Muscle of leg (tissue), 3 donors: ENCODE measurements at regions not wholly inside any gene's neighbourhood (a gene's known extent, or its start where the extent isn't known, plus 50 kb on each side); places are given as distances from the start of the nearest gene placed in this dataset.

Experiments used
- DNase-seq: peaks from one replicate; pipeline ENCODE4 v3.0.0; 2013
- H3K27ac ChIP-seq: one replicate; pipeline ENCODE4 v1.5.1; 2013; ENCODE audit warnings: mild to moderate bottlenecking, low read length, control low read depth
- H3K27me3 ChIP-seq: one replicate; pipeline ENCODE4 v1.6.1; 2013; ENCODE audit warnings: low read length; ENCODE audit not compliant: control insufficient read depth, insufficient read depth
- H3K36me3 ChIP-seq: one replicate; pipeline ENCODE4 v1.6.1; 2013; ENCODE audit warnings: low read length; ENCODE audit not compliant: control insufficient read depth, insufficient read depth
- H3K4me1 ChIP-seq: one replicate; pipeline ENCODE4 v1.6.1; 2013; ENCODE audit warnings: low read length; ENCODE audit not compliant: control insufficient read depth, insufficient read depth
- H3K4me3 ChIP-seq: one replicate; pipeline ENCODE4 v1.5.1; 2013; ENCODE audit warnings: low read length, control low read depth
- H3K9me3 ChIP-seq: replicated peaks from 2 replicates; pipeline ENCODE4 v1.6.1; 2013; ENCODE audit warnings: low read depth, low read length; ENCODE audit not compliant: control insufficient read depth
- WGBS: methylation state at CpG from one replicate; pipeline ENCODE4 v1.1.5; 2013; ENCODE audit warnings: missing lambda C conversion rate; ENCODE audit not compliant: insufficient coverage; 5-methylcytosine and 5-hydroxymethylcytosine counted together

DNA sequence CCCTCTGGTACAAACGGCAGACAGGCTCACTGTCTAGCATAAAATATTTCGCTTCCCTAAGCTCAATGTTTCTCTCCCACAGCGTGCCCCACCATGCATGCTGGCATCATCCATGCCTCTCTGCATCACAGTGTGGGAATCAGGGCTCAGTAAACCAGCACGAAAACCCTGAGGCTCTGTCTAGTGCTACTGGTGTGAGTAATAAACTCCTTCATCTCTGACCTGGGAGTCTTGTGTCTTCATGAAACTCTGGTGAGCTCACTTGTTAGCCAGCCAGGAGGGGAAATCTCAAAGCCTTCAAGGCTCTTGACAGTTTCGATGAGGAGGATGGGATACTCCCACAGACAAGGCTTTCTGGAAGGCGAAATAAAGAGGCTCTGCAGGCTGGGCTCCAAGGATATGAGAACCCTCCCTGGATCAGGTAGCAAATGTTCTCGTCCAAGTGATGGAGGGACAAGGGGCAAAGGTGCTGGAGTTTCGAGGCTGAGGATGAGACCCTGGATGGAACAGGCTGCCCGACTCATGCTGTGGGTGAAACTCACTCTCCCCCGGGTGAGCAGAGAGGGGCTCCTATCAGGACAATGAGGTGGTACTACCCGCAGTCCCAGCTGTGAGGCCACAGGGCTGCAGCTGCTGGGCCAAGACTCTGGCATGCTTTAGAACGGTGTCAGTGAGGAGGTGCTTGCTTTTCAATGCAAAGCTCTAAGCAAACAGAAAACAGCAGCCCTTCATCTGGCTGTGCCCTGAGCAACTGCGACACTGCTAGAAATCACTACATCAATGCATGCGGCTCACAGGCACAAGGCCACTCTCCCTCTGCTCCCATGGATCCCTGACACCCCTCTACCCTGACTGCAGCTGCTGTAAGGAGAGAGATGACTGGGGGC is 69.3 kb downstream of the SHANK2 start:
- Histone ChIP-seq H3K27ac (no peak overlapping the region), H3K9me3 (no peaks in the 10 kb centered on the region), H3K36me3 (no peaks in the 10 kb centered on the region), H3K4me1 (no peaks in the 10 kb centered on the region), H3K4me3 (no peak overlapping the region), H3K27me3 (peaks cover 9% of the 10 kb centered on the region)
- DNase-seq, result no peak
- 77% methylated on average over 9 of the region's 14 CpGs for WGBS

DNA sequence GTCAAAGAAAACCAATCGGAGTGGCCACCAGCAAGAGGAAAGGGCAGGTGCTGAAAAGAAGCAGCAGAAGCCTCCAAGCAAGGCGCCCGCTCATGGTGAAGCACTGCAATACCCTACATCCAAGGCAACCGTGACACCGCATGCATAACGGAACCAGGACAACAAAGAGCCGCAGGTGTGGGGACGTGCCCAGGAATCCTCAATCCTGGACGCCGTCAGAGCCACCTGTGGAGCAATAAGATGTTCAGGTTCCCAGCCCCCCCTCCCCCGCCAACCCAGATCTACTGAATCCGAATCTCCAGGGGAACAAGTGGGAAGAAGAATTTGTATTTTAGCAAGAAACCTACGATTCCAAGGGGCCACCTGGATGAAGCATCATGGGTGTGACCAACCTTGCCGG is 70.8 kb downstream of the SHANK2 start:
- H3K27ac ChIP-seq, result no peak overlapping the region
- H3K4me3 ChIP-seq, result no peak overlapping the region
- H3K9me3 ChIP-seq, result peaks cover 3% of the 10 kb centered on the region
- peaks cover 7% of the 10 kb centered on the region for H3K27me3 ChIP-seq
- H3K4me1 ChIP-seq, result no peaks in the 10 kb centered on the region
- 86% methylated on average over 8 of the region's 14 CpGs for WGBS
- DNase-seq, result no peak
- no peaks in the 10 kb centered on the region for H3K36me3 ChIP-seq

DNA sequence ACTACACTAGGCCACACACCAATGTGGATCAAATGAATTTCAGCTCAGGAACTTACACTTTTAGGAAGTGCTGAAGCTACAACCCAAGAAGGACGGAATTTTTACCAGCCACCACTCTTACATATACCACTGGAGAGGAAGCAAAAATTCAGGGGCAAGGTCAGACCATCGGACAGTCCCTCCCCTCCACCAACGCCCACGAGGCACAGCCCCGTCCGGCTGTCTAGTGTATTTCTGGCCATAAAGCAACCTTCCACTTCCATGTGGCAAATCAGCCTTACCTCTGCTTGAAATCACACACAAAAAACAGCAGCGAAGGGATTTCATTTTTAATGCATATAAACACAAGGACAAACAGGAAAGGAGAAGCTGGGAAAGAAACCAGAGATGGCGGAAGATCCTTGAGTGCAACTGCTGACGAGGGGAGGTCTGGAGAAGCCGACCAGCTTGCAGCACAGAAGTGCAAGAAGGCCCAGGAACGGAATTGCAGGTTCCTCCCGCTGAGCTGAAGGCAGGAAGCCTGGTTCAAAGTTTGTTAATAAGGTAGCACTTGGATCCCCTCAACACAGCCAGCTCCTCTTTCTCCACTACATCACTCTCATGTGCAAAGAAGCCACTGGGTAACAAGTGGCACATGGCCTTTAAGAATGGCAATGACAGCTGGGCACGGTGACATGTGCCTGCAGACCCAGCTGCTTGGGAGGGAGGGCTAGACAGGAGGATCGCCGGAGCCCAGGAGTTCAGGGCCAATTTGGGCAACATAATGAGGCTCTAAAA is 71.5 kb downstream of the SHANK2 start:
- Histone ChIP-seq H3K27me3 (peaks cover 4% of the 10 kb centered on the region), H3K4me3 (no peak overlapping the region), H3K9me3 (peaks cover 3% of the 10 kb centered on the region), H3K36me3 (no peaks in the 10 kb centered on the region), H3K4me1 (no peaks in the 10 kb centered on the region), H3K27ac (no peak overlapping the region)
- DNase-seq, result peak; percentile 22
- WGBS, result 48% methylated on average over 10 of the region's 15 CpGs

DNA sequence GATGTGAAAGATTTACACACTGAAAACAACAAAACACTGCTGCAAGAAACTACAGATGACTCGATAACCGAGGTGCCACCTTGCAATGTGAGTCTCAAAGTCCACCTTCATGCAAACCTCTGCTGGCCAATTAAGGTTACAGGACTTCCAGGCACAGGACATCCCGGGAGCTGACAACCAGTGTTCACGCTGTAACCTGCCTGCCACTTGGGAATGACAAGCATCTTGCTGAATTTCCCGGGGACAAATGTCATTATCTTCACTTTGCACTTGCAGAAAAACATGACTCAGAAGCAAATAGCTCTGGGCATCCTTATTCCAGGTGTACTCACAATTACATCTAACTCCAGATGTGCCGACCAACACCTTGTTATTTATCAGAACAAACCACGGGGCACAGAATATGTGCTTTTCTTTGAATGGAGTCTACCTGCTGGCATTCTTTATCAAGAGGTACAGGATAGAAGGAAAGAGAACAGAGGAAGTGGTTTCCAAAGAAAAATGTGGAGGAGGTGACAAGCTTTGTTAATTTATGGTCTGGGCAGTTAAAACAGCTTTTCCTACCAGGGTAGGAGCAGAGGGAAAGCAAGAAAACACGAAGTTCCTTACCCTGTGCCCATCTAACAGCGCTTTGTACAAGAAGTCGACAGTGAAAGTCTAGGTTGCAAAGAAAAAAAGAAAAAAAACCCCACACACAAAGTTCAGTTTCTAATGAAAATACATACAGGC is 72.3 kb downstream of the SHANK2 start:
- no peak for DNase-seq
- H3K4me1 ChIP-seq, result no peaks in the 10 kb centered on the region
- no peak overlapping the region for H3K4me3 ChIP-seq
- peaks cover 4% of the 10 kb centered on the region for H3K9me3 ChIP-seq
- no peaks in the 10 kb centered on the region for H3K36me3 ChIP-seq
- peaks cover 4% of the 10 kb centered on the region for H3K27me3 ChIP-seq
- H3K27ac ChIP-seq, result no peak overlapping the region
- 74% methylated on average over 5 of the region's 10 CpGs for WGBS

DNA sequence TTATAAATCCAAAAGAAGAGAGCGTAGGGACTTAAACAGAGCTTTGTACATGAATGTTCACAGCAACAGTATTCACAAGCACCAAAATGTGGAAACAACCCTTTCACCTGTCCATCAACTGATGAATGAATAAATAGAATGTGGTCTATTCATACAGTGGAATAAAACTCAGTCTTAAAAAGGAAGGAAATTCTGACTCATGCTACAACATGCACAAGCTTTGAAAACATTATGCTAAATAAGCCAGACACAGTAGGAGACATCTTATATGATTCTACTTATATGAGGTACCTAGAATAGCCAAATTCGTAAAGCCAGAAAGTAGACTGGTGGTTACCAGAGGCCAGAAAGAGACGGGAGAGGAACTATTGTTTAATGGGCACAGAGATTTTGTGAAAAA is 74.3 kb downstream of the SHANK2 start:
- Histone ChIP-seq H3K4me3 (no peak overlapping the region), H3K36me3 (no peaks in the 10 kb centered on the region), H3K27me3 (peaks cover 4% of the 10 kb centered on the region), H3K4me1 (no peaks in the 10 kb centered on the region), H3K27ac (no peak overlapping the region), H3K9me3 (peaks cover 4% of the 10 kb centered on the region)
- DNase-seq, result no peak
- WGBS, result 100% methylated on average over 1 of the region's 3 CpGs

DNA sequence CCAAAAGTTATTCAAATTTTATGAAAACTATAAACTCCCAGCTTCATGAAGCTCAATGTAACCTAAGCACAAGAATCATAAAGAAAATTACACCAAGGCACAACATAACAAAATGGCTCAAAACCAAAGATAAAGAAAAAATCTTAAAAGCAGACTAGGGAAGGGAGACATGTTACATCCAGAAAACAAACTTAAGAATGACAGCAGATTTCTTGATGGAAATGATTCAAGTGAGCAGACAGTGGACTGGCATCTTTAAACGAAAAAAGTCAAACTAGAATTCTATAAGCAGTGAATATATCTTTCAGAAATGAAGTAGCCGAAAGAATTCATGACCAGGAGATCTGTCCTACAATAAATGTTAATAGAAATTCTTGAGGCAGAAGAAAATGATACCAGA is 75.6 kb downstream of the SHANK2 start:
- no peak overlapping the region for H3K27ac ChIP-seq
- no peaks in the 10 kb centered on the region for H3K36me3 ChIP-seq
- DNase-seq, result no peak
- no peaks in the 10 kb centered on the region for H3K4me1 ChIP-seq
- no CpG with 5 or more reads among the region's 2 CpGs for WGBS
- H3K9me3 ChIP-seq, result peaks cover 4% of the 10 kb centered on the region
- no peak overlapping the region for H3K4me3 ChIP-seq
- peaks cover 3% of the 10 kb centered on the region for H3K27me3 ChIP-seq

DNA sequence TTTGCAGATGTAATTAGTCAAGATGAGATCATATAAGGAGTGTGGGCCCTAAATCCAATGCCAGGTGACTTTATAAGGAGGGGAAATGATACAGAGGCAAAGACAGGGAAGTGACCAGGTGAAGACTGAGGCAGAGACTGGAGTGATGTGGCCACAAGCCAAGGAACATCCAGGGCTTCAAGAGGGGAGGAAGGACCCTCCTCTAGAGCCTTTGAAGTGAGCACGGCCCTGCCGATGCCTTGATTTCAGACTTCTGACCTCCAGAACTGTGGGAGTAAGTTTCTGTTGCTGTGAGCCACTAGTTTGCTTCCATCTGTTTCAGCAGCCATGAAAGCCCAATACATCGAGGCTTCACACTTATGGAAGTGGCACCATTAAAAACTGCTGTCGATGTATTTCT is 78.7 kb downstream of the SHANK2 start:
- Histone ChIP-seq H3K4me3 (no peak overlapping the region), H3K27me3 (no peaks in the 10 kb centered on the region)
- 85% methylated on average over 4 of the region's 4 CpGs for WGBS

DNA sequence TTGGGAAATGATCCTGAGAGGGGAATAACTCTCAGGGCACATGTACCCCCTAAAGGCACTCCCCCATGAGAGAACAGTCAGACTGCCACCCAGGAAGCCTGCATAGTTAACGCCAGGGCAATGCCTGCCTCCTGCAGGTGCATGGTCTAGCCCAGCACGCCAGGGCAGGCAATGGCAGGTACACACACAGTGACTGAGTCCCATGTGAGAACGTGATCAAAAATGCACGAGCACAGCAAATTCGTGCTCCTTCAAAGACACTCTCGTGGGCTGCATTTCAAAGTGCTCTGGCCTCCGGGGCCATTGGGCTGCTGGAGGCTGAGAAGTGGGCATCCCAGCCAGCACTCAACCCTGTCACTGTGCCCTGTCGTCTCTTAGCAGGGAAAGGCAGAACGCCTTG is 79.7 kb downstream of the SHANK2 start:
- Histone ChIP-seq H3K27ac (no peak overlapping the region), H3K9me3 (peaks cover 4% of the 10 kb centered on the region), H3K4me1 (no peaks in the 10 kb centered on the region), H3K27me3 (no peaks in the 10 kb centered on the region), H3K36me3 (no peaks in the 10 kb centered on the region), H3K4me3 (no peak overlapping the region)
- DNase-seq, result no peak
- WGBS, result 81% methylated on average over 7 of the region's 9 CpGs

More for the DNA sequence above, 78.7 kb downstream of the SHANK2 start:
- no peak for DNase-seq
- Histone ChIP-seq H3K36me3 (no peaks in the 10 kb centered on the region), H3K27ac (no peak overlapping the region), H3K4me1 (no peaks in the 10 kb centered on the region), H3K9me3 (peaks cover 4% of the 10 kb centered on the region)

DNA sequence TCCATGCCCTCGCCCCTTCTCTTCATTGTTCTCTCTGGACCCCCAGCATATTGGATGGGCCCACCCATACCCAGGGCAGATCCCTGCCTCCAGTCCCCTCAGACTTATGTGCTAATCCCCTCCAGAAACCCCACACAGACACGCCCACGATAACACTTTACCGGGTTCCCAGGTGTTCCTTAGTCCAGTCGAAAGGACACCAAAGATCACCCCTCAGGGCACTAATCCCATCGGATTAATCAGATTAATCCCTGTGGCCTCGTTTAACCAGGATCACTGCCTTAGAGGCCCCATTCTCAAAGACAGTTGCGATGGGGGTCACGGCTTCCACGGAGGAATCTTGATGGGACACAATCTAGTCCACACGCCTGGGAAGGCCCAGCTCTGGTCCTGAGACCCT is 80.8 kb downstream of the SHANK2 start:
- Histone ChIP-seq H3K9me3 (peaks cover 2% of the 10 kb centered on the region), H3K4me3 (no peak overlapping the region), H3K27ac (no peak overlapping the region), H3K27me3 (no peaks in the 10 kb centered on the region), H3K4me1 (no peaks in the 10 kb centered on the region), H3K36me3 (no peaks in the 10 kb centered on the region)
- WGBS, result 86% methylated on average over 10 of the region's 11 CpGs
- no peak for DNase-seq
